HepG2 (cell line): ENCODE measurements at regions not wholly inside any gene's neighbourhood (a gene's known extent, or its start where the extent isn't known, plus 50 kb on each side); places are given as distances from the start of the nearest gene placed in this dataset.

Source experiments
- CREB1 ChIP-seq, 2 experiments: fragments of 450-650 bp in 1 of 2; IDR thresholded peaks; 2 replicates each; pipeline ENCODE4 v1.6.1; 2016 to 2017; ENCODE audit warnings: control low read depth in 1 of 2, mild to moderate bottlenecking in 1 of 2, missing compliant biosample characterization in 1 of 2, missing genetic modification characterization in 1 of 2
- FOSL2 ChIP-seq: sonication (generic); formaldehyde crosslinking; IDR thresholded peaks from 2 replicates; pipeline ENCODE4 v1.4.0; 2020; ENCODE audit warnings: missing genetic modification reagents
- GABPB1 ChIP-seq: IDR thresholded peaks from 2 replicates; pipeline ENCODE4 v1.6.1; 2016; ENCODE audit warnings: mild to moderate bottlenecking, missing genetic modification reagents, moderate library complexity, missing compliant biosample characterization
- MED8 ChIP-seq: sonication (generic); formaldehyde crosslinking; IDR thresholded peaks from 2 replicates; pipeline ENCODE4 v1.8.1; 2023; ENCODE audit warnings: mild to moderate bottlenecking, missing genetic modification reagents; ENCODE audit not compliant: insufficient replicate concordance
- MTA1 ChIP-seq: sonication (generic); formaldehyde crosslinking; IDR thresholded peaks from 2 replicates; pipeline ENCODE4 v1.4.0; 2020; ENCODE audit warnings: missing genetic modification reagents, mild to moderate bottlenecking, borderline replicate concordance
- NFKB2 ChIP-seq: sonication (generic); formaldehyde crosslinking; IDR thresholded peaks from 2 replicates; pipeline ENCODE4 v1.4.0; 2020; ENCODE audit warnings: missing genetic modification reagents, borderline replicate concordance
- NFYC ChIP-seq: IDR thresholded peaks from 2 replicates; pipeline ENCODE4 v1.6.1; 2016; ENCODE audit warnings: missing genetic modification reagents, missing compliant biosample characterization
- SP1 ChIP-seq, 2 experiments: fragments of 450-650 bp in 1 of 2; sonication (generic) in 1 of 2; formaldehyde crosslinking in 1 of 2; IDR thresholded peaks; 2 replicates each; pipeline versions ENCODE4 v1.4.0 to v1.6.1; 2016 to 2020; ENCODE audit warnings: missing genetic modification reagents in 1 of 2
- ZNF614 ChIP-seq: IDR thresholded peaks from 2 replicates; pipeline ENCODE4 v1.6.1; 2018; ENCODE audit warnings: missing biosample characterization, missing genetic modification reagents, inconsistent platforms, borderline replicate concordance
- TF ChIP-seq, protein P1 (sequence below): sonication (generic); formaldehyde crosslinking; IDR thresholded peaks from 2 replicates; pipeline ENCODE4 v1.5.0; 2020; ENCODE audit warnings: mild to moderate bottlenecking, missing genetic modification reagents, moderate library complexity
- TF ChIP-seq, protein P2 (sequence below): sonication (generic); formaldehyde crosslinking; IDR thresholded peaks from 2 replicates; pipeline ENCODE4 v1.8.1; 2022; ENCODE audit warnings: low read depth, mild to moderate bottlenecking, missing genetic modification reagents
- TF ChIP-seq, protein P3 (sequence below): sonication (generic); formaldehyde crosslinking; conservative IDR thresholded peaks from 2 replicates; pipeline ENCODE4 v1.8.1; 2023; ENCODE audit warnings: missing genetic modification reagents
- TF ChIP-seq, protein P4 (sequence below): sonication (generic); formaldehyde crosslinking; conservative IDR thresholded peaks from 2 replicates; pipeline ENCODE4 v1.8.0; 2022; ENCODE audit warnings: mild to moderate bottlenecking, moderate library complexity, missing genetic modification reagents

DNA sequence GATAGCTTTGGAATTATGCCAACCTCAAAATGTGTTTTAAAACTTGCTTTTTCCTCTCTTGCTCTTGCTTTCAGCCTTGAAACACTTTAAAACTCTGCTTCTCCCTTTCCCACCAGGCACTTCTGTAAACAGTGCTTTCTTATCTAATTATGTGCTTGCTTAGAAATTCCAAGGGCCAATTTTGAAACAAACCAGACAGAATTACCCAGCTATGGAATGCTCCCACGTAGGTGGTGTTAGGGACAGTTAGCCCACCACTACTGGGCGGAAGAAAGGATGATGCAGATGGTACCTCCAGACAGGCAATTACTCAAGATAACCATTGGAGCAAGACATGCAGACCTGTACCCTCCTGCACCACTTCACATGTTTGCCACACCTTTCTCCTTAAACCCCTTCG lies 523.0 kb upstream of the PTPRD start:
- TF ChIP-seq CREB1 (IDR thresholded peaks at IDR 0.05) (no peak), CREB1 (CRISPR knock-in tag; IDR thresholded peaks at IDR 0.05) (no peak), NFYC (CRISPR knock-in tag) (no peak), MTA1 (CRISPR knock-in tag) (no peak), NFKB2 (CRISPR knock-in tag) (no peak), SP1 (IDR thresholded peaks at IDR 0.05) (no peak), SP1 (CRISPR knock-in tag; IDR thresholded peaks at IDR 0.05) (no peak), FOSL2 (no peak), GABPB1 (CRISPR knock-in tag) (no peak), ZNF614 (no peak), MED8 (CRISPR knock-in tag) (no peak)
- TF ChIP-seq, protein P1, sequence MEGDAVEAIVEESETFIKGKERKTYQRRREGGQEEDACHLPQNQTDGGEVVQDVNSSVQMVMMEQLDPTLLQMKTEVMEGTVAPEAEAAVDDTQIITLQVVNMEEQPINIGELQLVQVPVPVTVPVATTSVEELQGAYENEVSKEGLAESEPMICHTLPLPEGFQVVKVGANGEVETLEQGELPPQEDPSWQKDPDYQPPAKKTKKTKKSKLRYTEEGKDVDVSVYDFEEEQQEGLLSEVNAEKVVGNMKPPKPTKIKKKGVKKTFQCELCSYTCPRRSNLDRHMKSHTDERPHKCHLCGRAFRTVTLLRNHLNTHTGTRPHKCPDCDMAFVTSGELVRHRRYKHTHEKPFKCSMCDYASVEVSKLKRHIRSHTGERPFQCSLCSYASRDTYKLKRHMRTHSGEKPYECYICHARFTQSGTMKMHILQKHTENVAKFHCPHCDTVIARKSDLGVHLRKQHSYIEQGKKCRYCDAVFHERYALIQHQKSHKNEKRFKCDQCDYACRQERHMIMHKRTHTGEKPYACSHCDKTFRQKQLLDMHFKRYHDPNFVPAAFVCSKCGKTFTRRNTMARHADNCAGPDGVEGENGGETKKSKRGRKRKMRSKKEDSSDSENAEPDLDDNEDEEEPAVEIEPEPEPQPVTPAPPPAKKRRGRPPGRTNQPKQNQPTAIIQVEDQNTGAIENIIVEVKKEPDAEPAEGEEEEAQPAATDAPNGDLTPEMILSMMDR (CRISPR knock-in tag): no peak
- TF ChIP-seq, protein P2, sequence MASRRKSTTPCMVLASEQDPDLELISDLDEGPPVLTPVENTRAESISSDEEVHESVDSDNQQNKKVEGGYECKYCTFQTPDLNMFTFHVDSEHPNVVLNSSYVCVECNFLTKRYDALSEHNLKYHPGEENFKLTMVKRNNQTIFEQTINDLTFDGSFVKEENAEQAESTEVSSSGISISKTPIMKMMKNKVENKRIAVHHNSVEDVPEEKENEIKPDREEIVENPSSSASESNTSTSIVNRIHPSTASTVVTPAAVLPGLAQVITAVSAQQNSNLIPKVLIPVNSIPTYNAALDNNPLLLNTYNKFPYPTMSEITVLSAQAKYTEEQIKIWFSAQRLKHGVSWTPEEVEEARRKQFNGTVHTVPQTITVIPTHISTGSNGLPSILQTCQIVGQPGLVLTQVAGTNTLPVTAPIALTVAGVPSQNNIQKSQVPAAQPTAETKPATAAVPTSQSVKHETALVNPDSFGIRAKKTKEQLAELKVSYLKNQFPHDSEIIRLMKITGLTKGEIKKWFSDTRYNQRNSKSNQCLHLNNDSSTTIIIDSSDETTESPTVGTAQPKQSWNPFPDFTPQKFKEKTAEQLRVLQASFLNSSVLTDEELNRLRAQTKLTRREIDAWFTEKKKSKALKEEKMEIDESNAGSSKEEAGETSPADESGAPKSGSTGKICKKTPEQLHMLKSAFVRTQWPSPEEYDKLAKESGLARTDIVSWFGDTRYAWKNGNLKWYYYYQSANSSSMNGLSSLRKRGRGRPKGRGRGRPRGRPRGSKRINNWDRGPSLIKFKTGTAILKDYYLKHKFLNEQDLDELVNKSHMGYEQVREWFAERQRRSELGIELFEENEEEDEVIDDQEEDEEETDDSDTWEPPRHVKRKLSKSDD (CRISPR knock-in tag): no peak
- TF ChIP-seq, protein P3, sequence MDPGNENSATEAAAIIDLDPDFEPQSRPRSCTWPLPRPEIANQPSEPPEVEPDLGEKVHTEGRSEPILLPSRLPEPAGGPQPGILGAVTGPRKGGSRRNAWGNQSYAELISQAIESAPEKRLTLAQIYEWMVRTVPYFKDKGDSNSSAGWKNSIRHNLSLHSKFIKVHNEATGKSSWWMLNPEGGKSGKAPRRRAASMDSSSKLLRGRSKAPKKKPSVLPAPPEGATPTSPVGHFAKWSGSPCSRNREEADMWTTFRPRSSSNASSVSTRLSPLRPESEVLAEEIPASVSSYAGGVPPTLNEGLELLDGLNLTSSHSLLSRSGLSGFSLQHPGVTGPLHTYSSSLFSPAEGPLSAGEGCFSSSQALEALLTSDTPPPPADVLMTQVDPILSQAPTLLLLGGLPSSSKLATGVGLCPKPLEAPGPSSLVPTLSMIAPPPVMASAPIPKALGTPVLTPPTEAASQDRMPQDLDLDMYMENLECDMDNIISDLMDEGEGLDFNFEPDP: no peak
- TF ChIP-seq, protein P4, sequence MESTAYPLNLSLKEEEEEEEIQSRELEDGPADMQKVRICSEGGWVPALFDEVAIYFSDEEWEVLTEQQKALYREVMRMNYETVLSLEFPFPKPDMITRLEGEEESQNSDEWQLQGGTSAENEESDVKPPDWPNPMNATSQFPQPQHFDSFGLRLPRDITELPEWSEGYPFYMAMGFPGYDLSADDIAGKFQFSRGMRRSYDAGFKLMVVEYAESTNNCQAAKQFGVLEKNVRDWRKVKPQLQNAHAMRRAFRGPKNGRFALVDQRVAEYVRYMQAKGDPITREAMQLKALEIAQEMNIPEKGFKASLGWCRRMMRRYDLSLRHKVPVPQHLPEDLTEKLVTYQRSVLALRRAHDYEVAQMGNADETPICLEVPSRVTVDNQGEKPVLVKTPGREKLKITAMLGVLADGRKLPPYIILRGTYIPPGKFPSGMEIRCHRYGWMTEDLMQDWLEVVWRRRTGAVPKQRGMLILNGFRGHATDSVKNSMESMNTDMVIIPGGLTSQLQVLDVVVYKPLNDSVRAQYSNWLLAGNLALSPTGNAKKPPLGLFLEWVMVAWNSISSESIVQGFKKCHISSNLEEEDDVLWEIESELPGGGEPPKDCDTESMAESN (CRISPR knock-in tag): no peak
